HG03342 (cell line): ENCODE measurements at regions not wholly inside any gene's neighbourhood (a gene's known extent, or its start where the extent isn't known, plus 50 kb on each side); places are given as distances from the start of the nearest gene placed in this dataset.
A peak's percentile ranks its signal among the peaks of the same experiment; 100 is the strongest.
"Not testable (repeated sequence)": the region's sequence is repeated elsewhere in the genome, so short reads cannot be mapped to it uniquely, and the experiment has no call there.

ENCODE experiments used
- ATAC-seq: cut with Tn5 transposase; IDR thresholded peaks from one replicate; pipeline ENCODE4 v1.9.1; 2021; ENCODE audit warnings: mild to moderate bottlenecking, moderate library complexity; ENCODE audit not compliant: unreplicated experiment

DNA sequence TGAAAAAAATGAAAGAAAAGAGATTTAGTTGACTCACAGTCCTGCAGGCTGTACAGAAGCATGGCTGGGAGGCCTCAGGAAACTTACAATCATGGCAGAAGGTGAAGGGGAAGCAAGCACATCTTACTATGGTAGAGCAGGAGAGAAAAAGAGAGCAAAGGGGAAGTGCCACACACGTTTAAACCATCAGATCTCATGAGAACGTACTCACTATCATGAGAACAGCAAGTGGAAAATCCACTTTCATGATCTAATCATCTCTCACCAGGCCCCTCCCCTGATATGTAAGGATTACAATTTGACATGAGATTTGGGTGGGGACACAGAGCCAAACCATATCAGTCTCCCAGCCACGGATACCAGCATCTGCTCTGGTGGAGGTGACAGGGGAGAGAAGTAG lies 50.8 kb upstream of the CPOX start:
- ATAC-seq, result no peak

DNA sequence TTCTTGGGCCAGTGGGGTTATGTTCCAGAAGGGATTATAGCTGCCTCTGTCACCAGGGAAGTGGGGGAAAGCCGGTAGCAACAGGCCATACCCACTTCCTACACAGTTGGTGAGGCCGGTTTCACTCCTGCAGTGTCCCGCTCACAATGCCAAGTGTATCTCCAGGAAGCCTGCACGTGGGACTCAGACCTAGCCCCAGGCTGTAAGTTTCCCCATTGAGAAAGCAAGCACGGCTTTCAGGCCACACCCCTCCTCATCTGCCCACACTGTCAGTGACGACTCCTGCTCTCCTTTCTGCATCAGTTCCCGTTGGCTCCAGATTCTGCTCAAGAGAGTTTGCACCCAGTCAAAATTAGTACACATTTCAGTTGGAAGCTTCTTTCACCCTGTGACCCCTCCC lies 51.6 kb upstream of the CPOX start:
- peak; percentile 47 for ATAC-seq

DNA sequence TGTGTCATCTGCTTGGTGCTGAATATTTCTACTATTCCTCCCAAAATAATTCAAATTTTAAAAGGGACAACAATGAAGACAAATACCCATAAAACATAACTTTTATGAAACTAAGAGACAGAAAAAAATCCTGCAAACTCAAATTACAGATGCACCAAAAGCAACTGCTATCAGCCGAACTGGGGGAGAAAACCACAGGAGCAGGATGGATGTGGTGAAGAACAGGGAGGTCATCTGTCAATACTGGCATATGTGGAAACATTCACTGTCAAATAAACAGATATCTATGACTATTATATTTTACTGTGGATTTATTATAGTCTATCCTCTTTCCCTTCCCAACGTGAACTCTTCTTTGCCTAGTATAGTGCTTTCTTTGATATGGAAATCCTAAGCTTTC lies 53.3 kb upstream of the CPOX start:
- ATAC-seq, result no peak

DNA sequence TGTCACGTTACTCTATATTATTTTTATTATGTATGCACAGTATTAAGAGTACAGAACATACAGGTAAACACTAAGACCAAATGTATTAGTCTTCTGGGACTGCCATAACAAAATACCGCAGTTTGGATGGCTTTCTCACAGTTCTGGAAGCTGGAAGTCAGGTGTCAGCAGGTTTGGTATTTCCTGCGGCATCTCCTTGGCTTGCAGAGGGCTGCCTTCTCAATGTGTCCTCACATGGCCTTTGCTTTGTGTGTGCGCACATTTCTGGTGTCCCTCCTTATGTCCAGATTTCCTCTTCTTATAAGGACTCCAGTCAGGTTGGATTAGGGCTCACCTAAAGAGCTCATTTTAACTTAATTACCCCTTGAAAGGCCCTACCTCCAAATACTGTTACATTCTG lies 53.8 kb upstream of the CPOX start:
- no peak for ATAC-seq

DNA sequence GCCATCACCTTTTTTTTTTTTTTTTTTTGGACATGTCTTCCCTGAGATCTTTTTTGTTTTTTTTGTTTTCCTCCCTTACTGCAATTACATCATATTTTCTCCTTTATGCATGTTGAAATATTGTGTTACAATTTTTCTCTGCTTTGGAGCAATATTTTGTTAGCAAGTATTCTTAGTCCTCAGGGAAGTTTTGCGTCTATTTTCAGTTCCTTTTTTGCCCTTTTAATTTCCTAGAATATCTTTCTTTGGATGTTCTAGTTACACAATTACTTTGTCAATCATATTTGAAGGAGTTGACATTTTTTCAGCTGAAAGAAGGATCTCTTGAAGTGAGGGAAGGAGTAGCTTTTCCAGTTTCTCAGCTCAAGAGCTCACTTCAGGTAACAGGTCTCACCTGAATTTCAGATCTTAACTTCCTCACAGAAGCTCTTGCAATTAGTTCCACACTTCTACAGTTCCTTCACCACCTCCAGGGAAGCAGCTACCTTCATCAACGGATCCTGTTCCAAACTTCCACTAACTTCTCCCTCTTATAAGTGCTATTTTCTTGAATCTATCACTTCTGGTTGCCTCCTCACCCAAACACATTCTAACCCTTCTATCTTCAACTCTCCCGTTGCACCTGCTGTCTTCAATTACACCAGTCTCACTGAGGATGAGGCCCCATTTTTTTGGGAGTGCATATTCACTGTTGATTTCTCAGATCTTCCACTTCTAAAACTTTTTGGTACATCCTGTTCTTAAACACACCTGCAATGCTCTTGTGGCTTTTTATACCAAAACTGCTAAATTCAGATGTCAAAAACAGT lies 57.8 kb upstream of the CPOX start:
- ATAC-seq, result no peak

DNA sequence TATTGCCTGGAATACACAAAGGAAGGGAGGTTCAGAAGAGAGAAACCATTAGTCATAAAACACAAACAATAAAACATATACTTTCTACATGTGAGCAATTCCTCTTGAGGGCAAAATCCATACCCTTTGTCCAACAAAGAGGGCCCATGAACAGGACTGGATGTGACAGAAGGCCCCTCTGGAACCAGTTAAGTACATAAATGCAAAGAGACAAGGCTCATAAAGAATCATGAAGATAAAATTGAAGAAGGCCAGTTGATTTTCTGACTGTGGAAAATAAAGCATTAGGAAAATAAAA lies 58.3 kb upstream of the CPOX start:
- no peak for ATAC-seq

DNA sequence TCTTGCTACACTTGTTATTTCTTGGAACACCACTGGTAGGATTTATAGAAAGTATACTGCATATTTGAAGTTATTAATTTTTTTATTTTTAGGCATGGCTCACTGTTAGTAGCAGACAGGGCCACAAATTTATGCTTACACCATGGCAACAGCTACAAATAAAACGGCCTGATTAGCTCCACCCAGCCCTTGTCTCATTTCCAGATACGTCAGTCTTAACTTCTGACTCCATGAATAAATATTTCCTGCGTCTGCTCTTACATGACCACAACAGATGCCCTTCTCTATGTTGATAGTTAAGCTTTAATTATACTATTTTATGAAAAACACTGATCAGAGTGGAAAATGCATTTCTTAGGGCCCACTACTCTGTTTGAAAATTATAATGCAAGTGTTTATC lies 62.3 kb upstream of the CPOX start:
- ATAC-seq, result no peak

DNA sequence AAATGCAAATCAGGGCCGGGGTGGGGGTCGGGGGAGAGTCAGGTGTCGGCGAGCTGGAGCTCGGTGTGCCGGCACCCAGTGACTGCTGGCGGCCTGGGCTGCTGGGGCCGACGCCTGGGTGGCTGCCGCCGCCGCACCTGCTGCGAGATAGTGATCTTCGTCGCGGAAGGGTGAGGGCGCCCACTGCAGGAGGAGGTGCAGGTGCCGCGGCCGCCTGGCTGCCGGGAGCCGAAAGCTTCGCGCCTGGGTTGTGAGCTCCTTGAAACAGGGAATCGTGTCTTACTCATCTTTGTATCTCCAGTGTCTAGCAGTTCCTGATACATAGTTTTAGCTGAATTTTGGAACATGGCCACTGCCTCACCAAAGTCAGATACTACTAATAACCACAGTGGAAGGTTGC lies 64.0 kb upstream of the CPOX start:
- ATAC-seq, result peak; percentile 94

DNA sequence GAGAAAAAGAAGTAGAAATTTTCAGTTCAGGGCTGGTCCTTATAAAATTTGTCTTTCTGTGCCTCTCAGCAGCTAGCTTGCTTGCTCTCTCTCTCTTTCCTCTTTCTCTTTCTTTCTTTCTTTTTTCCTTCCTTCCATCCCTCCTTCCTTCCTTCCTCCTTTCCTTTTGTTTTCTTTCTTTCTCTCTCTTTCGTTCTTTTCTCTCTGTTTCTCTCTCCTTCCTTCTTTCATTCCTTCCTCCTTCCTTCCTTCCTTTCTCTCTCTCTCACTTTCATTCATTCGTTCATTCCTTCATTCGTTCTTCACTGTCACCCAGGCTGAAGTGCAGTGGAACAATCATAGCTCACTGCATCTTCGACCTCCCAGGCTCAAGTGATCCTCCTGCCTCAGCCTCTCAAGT lies 69.3 kb upstream of the CPOX start:
- ATAC-seq, result no peak

DNA sequence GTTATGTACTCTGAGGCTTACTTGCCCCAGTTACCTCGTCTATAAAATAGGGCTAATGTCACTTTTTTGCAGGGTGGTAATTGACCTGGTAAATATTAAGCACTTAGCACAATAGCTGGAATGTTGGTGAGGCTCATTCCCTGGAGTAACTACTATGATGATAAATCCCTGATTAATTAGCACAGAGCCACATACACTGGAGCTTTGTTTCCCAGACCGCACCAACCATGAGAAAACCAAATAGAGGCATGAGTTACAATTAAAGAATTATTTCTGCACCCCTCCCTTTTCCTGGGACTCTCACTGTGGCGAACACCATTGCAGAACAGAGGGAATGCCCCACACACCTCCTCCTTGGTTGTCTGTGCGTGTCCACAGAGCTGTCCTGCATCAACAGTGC lies 76.6 kb upstream of the CPOX start:
- no peak for ATAC-seq

DNA sequence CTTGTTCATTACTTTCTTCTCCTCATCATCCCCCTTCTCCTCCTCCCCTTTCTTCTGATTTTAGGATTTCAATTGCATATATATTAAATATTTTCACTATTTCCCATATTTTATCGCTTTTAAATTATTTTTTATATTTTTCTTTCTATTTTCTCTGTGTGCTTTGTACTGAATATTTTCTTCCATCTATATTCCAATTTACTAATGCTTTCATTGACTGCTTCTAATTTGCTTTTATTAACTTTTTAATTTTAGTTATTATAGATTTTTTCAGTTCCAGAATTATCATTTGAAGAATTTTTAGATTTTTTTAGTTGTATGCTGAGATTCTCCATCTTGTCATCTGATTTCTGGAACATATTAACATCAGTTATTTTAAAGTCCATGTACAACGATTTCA lies 83.2 kb upstream of the ST3GAL6 start:
- no peak for ATAC-seq

DNA sequence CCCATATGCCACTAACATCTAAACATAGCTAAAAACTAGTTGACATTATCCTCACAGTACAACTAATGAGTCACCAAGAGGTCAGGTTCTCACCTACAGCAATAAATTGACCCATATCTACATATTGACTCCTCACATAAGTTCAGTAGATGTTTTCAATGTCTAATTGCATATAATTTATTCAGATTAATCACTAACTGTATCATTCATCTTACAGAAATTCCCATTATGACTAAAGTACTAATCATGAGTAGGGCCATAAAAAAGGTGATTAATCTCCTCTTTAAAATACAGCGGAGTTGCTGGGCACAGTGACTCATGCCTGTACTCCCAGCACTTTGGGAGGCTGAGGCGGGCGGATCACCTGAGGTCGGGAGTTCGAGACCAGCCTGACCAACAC lies 82.4 kb upstream of the ST3GAL6 start:
- no peak for ATAC-seq

DNA sequence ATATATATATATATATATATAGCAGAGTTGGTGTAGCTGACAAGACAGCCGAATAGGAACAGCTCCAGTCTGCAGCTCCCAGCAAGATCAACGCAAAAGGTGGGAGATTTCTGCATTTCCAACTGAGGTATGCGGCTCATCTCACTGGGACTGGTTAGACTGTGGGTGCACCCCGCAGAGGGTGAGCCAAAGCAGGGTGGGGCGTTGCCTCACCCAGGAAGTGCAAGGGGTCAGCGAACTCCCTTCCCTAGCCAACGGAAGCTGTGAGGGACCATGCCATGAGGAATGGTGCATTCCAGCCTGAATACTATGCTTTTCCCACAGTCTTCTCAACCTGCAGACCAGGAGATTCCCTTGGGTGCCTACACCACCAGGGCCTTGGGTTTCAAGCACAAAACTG lies 81.7 kb upstream of the ST3GAL6 start:
- ATAC-seq, result no peak

DNA sequence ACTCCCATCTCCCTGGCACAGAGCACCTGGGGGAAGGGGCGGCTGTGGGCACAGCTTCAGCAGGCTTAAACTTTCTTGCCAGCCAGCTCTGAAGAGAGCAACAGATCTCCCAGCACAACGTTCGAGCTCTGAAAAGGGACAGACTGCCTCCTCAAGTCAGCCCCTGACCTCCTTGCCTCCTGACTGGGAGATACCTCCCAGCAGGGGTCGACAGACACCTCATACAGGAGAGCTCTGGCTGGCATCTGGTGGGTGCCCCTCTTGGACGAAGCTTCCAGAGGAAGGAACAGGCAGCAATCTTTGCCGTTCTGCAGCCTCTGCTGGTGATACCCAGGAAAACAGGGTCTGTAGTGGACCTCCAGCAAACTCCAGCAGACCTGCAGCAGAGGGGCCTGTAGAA lies 80.7 kb upstream of the ST3GAL6 start:
- ATAC-seq, result not testable (repeated sequence)

DNA sequence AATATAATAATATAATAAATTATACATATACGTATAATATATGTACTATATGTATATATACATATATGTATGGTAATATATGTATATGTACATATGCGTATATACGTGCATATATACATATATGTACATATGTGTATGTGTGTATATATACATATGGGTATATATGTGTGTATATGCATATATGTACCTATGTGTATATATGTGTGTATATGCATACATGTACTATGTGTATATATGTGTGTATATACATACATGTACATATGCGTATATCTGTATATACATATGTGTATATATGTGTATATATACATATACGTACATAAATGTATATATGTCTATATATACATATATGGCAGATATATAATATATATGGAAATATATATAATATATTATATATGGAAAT lies 74.8 kb upstream of the ST3GAL6 start:
- ATAC-seq, result no peak

DNA sequence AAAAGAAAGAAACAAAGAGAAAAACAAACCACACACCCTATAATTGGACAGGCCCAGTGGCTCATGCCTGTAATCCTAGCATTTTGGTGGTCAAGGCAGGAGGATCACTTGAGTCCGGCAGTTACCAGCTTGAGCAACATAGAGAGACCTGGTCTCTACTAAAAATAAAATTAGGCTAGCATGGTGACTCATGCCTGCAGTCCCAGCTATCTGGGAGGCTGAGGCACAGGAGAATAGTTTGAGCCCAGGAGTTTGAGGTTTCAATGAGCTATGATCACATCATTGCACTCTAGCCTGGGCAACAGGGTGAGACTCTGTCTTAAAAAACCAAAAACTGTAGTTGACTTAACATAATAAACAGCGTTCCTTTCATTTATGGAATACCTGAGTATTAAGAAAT lies 72.3 kb upstream of the ST3GAL6 start:
- no peak for ATAC-seq

DNA sequence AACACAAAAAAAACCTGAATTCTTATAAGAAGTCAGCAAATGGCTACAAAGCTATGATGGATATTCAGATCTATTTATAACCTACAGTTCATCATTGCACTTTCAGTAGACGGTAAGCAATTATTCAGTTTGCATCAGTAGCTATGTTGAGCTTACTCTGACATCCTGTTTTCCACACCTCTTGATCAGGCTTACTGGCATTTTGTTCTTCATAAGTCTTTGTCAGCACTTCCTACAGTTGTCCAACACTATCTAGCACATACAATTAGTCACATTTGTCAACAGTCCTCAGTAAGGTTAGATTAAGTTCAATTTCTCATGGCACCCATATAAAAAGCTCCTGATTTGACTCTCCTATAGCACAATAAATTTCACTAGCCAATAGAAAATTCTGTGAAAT lies 71.2 kb upstream of the ST3GAL6 start:
- ATAC-seq, result no peak

DNA sequence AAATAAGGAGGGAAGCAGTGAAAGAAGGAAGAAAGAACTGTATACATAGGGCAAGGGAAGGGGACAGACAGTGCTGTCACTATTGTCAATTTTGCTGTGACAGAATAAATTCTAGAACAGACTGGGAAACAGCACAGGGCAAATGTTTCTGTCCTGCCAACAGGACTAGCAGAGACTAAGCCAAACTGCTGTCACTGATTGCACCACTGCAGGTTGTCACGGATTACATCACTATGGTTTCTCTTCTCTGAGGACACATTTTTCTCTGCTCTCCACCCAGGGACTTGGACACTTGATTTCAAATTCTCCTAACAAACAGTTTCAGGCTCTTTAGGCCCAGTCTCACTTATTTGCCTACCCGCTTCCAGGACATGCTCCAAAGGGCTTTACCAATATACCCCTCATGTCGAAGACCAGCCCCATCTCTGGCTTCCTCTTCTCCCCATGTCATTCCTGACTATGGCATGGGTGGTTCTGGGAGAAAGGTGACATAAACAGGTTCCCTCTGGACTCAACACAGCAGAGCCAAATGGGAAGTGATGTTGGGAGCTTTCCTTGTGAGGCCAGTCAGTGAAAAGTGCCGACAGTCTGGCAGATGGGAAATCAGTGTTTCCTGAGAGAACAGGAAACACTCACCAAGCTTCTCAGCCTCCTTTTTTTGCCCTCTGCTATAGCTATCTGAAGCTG lies 70.2 kb upstream of the ST3GAL6 start:
- no peak for ATAC-seq

DNA sequence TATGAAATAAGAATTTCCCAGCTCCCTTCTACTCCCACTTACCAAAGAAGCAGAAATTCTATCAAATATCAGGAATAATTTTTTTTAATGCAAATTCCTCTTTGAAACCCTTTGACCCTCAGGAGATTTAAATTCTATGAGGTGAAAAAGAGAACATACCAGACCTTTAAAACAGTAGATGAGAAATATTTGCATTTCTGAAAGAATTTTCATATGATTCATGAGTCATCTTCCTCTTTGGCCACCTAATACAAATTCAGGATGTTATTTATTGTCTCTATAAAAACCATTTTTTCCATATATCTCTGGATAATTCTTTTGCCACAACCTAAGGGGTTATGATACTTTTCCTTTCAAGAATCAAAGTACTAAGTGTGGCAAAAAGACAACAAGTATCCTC lies 67.3 kb upstream of the ST3GAL6 start:
- no peak for ATAC-seq

DNA sequence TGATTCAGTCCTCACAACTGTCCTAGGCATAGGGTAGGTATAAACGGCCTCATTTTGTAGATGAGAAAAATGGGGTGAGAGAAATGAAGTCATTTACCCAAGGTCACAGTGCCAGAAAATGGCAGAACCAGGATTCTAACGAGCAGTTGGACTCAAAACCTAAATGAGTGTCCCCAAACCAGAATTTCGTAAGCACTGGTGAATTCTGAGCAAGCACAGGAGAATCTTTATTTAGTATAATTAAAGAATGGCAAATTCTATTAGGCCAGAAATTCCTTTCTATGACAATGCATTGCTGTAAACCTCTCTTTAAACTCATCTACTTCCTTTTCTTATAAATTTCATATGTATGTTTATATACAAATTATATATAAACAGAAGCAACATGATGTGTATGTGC lies 66.8 kb upstream of the ST3GAL6 start:
- ATAC-seq, result not testable (repeated sequence)

DNA sequence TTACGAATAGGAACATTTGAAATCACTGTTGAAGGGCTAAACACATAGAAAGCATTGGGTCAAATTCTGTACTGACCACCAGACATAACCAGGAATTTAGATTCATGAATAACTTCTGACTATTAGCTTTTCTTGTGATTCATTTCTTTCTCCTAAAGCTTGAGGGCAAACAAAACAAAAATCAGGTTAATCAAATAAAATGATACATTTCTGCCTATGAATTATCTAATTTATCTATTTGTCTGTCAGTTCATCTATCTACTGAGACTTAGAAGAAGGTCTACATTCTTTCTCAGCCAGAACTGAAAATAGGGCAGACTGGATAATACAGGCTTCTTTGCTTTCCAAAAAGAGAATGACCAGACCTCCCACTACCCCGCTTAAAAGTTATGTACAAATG lies 65.9 kb upstream of the ST3GAL6 start:
- no peak for ATAC-seq

DNA sequence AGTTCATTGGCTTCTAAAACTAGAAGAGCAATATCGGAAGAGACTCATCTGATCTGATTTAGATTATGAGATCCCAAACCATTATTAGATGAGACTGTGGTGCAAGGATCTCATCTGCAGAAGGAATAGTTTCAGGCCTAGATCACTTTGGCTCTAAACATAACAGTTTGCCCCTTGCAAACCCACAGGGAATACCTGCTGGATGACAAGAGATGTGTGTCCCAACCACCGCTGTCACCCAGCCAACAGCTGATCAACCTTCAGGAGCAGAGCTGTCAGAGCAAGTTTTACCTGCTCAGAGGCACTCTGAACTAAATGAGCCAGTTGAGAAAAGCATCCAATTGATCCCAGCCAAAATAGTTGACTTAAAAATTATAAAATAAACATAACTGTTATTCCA lies 64.0 kb upstream of the ST3GAL6 start:
- no peak for ATAC-seq

DNA sequence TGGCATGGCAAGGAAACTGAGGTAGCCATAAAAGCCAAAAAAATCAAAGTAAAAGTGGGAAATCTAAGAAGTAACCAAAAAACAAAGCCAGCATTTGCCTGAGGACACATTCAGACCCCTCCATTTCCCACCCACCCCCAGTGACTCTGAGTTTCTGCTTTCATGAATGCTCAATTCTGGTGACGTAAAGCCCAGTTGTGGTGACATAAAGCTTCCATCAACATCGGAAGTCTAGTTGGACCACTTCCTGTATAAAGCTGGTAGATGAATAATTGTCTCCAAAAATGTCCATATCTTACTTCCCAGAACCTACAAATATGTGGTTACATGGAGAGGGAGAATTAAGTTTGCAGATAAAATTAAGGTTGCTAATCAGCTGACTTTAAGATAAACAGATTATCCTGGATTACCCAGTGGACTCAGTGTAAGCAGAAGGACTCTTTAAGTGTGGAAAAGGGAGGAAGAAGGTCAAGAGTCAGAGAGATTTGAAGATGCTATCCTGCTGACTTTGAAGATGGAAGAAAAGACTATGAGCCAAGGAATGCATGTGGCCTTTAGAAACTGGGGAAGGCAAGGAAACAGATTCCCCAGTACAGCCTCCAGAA lies 62.0 kb upstream of the ST3GAL6 start:
- no peak for ATAC-seq
